ENCODE measurements at regions not wholly inside any gene's neighbourhood (a gene's known extent, or its start where the extent isn't known, plus 50 kb on each side); places are given as distances from the start of the nearest gene placed in this dataset.

- no peak overlapping the region for H3K4me3 Mint-ChIP-seq
- H3K36me3 Mint-ChIP-seq (ENCODE audit: insufficient read depth in 2 of 2), result peaks cover 0 to 5% of the 10 kb centered on the region in 2 donors
- ATAC-seq (replicated peaks in 1 of 2) (no peak), DNase-seq (no peak)
- H3K4me1 Mint-ChIP-seq (ENCODE audit: low read depth), result no peaks in the 10 kb centered on the region
- H3K27ac Mint-ChIP-seq, result no peak overlapping the region
- H3K9me3 Mint-ChIP-seq, result peaks cover 7 to 9% of the 10 kb centered on the region in 2 donors
- no peaks in the 10 kb centered on the region for H3K27me3 Mint-ChIP-seq (ENCODE audit: low read depth)
These were observed 163.0 kb upstream of the DACH1 start for GRCh38 chr13:72029981-72030380.

- Mint-ChIP-seq H3K27ac (no peak overlapping the region), H3K4me3 (no peak overlapping the region), H3K36me3 (ENCODE audit: insufficient read depth in 2 of 2) (peaks cover 0 to 5% of the 10 kb centered on the region in 2 donors), H3K4me1 (ENCODE audit: low read depth) (no peaks in the 10 kb centered on the region), H3K9me3 (peaks cover 5 to 7% of the 10 kb centered on the region in 2 donors), H3K27me3 (ENCODE audit: low read depth) (no peaks in the 10 kb centered on the region)
- no peak for DNase-seq
- no peak for ATAC-seq (replicated peaks in 1 of 2)
These were observed 158.8 kb upstream of the DACH1 start for GRCh38 chr13:72025836-72026235.

GRCh38 chr13:72023895-72024294 is 156.9 kb upstream of the DACH1 start:
- Mint-ChIP-seq H3K9me3 (peaks cover 0 to 2% of the 10 kb centered on the region in 2 donors), H3K27me3 (ENCODE audit: low read depth) (no peaks in the 10 kb centered on the region), H3K36me3 (ENCODE audit: insufficient read depth in 2 of 2) (no peaks in the 10 kb centered on the region), H3K4me1 (ENCODE audit: low read depth) (no peaks in the 10 kb centered on the region), H3K4me3 (no peak overlapping the region), H3K27ac (no peak overlapping the region)
- DNase-seq (no peak), ATAC-seq (replicated peaks in 1 of 2) (no peak)

GRCh38 chr13:72005455-72005854 is 138.5 kb upstream of the DACH1 start:
- Mint-ChIP-seq H3K27ac (no peak overlapping the region), H3K9me3 (peaks cover 4 to 13% of the 10 kb centered on the region in 2 donors), H3K36me3 (ENCODE audit: insufficient read depth in 2 of 2) (no peaks in the 10 kb centered on the region), H3K4me1 (ENCODE audit: low read depth) (no peaks in the 10 kb centered on the region), H3K27me3 (ENCODE audit: low read depth) (no peaks in the 10 kb centered on the region), H3K4me3 (no peak overlapping the region)
- no peak for DNase-seq
- ATAC-seq (replicated peaks in 1 of 2), result no peak

- no peak for DNase-seq
These were observed 137.9 kb upstream of the DACH1 start for GRCh38 chr13:72004784-72005374.

GRCh38 chr13:72004246-72004645 is 137.2 kb upstream of the DACH1 start:
- peaks cover 4 to 12% of the 10 kb centered on the region in 2 donors for H3K9me3 Mint-ChIP-seq
- DNase-seq, result no peak
- H3K27me3 Mint-ChIP-seq (ENCODE audit: low read depth), result no peaks in the 10 kb centered on the region
- no peak for ATAC-seq (replicated peaks in 1 of 2)
- no peaks in the 10 kb centered on the region for H3K36me3 Mint-ChIP-seq (ENCODE audit: insufficient read depth in 2 of 2)
- H3K4me1 Mint-ChIP-seq (ENCODE audit: low read depth), result no peaks in the 10 kb centered on the region
- H3K4me3 Mint-ChIP-seq, result no peak overlapping the region
- no peak overlapping the region for H3K27ac Mint-ChIP-seq

More at GRCh38 chr13:72004784-72005374, 137.9 kb upstream of the DACH1 start:
- Mint-ChIP-seq H3K4me3 (no peak overlapping the region), H3K36me3 (ENCODE audit: insufficient read depth in 2 of 2) (no peaks in the 10 kb centered on the region), H3K9me3 (peaks cover 4 to 13% of the 10 kb centered on the region in 2 donors), H3K27me3 (ENCODE audit: low read depth) (no peaks in the 10 kb centered on the region), H3K27ac (no peak overlapping the region), H3K4me1 (ENCODE audit: low read depth) (no peaks in the 10 kb centered on the region)
- no peak for ATAC-seq (replicated peaks in 1 of 2)

- DNase-seq (no peak), ATAC-seq (replicated peaks in 1 of 2) (no peak)
- peaks cover 7 to 8% of the 10 kb centered on the region in 2 donors for H3K9me3 Mint-ChIP-seq
- H3K4me1 Mint-ChIP-seq (ENCODE audit: low read depth), result no peaks in the 10 kb centered on the region
- no peaks in the 10 kb centered on the region for H3K36me3 Mint-ChIP-seq (ENCODE audit: insufficient read depth in 2 of 2)
- no peak overlapping the region for H3K4me3 Mint-ChIP-seq
- H3K27me3 Mint-ChIP-seq (ENCODE audit: low read depth), result no peaks in the 10 kb centered on the region
- H3K27ac Mint-ChIP-seq, result no peak overlapping the region
These were observed 131.2 kb upstream of the DACH1 start for GRCh38 chr13:71998223-71998622.

- Mint-ChIP-seq H3K9me3 (peaks cover 0 to 13% of the 10 kb centered on the region in 2 donors), H3K27ac (no peak overlapping the region), H3K4me3 (no peak overlapping the region), H3K4me1 (ENCODE audit: low read depth) (no peaks in the 10 kb centered on the region), H3K27me3 (ENCODE audit: low read depth) (no peaks in the 10 kb centered on the region), H3K36me3 (ENCODE audit: insufficient read depth in 2 of 2) (no peaks in the 10 kb centered on the region)
- no peak for ATAC-seq (replicated peaks in 1 of 2)
- DNase-seq, result no peak
These were observed 112.6 kb upstream of the DACH1 start for GRCh38 chr13:71979616-71980015.

- no peak for ATAC-seq (replicated peaks in 1 of 2)
- Mint-ChIP-seq H3K36me3 (ENCODE audit: insufficient read depth in 2 of 2) (no peaks in the 10 kb centered on the region), H3K4me1 (ENCODE audit: low read depth) (no peaks in the 10 kb centered on the region), H3K9me3 (peaks cover 0 to 3% of the 10 kb centered on the region in 2 donors), H3K27me3 (ENCODE audit: low read depth) (no peaks in the 10 kb centered on the region), H3K4me3 (no peak overlapping the region), H3K27ac (no peak overlapping the region)
- DNase-seq, result no peak
These were observed 110.0 kb upstream of the DACH1 start for GRCh38 chr13:71977028-71977427.

GRCh38 chr13:71967990-71968389 is 101.0 kb upstream of the DACH1 start:
- Mint-ChIP-seq H3K4me3 (no peak overlapping the region), H3K9me3 (peaks cover 2 to 3% of the 10 kb centered on the region in 2 donors), H3K27ac (no peak overlapping the region), H3K36me3 (ENCODE audit: insufficient read depth in 2 of 2) (peaks cover 0 to 1% of the 10 kb centered on the region in 2 donors), H3K27me3 (ENCODE audit: low read depth) (no peaks in the 10 kb centered on the region), H3K4me1 (ENCODE audit: low read depth) (no peaks in the 10 kb centered on the region)
- ATAC-seq (replicated peaks in 1 of 2) (no peak), DNase-seq (no peak)

- no peak for ATAC-seq (replicated peaks in 1 of 2)
- DNase-seq, result no peak
- H3K9me3 Mint-ChIP-seq, result peaks cover 2 to 3% of the 10 kb centered on the region in 2 donors
- peaks cover 0 to 1% of the 10 kb centered on the region in 2 donors for H3K36me3 Mint-ChIP-seq (ENCODE audit: insufficient read depth in 2 of 2)
- H3K4me1 Mint-ChIP-seq (ENCODE audit: low read depth), result no peaks in the 10 kb centered on the region
- no peak overlapping the region for H3K27ac Mint-ChIP-seq
- H3K4me3 Mint-ChIP-seq, result peak overlapping the region; percentile 40 to 52
- no peaks in the 10 kb centered on the region for H3K27me3 Mint-ChIP-seq (ENCODE audit: low read depth)
These were observed 97.6 kb upstream of the DACH1 start for GRCh38 chr13:71964491-71965100.

GRCh38 chr13:71962735-71963134 is 95.7 kb upstream of the DACH1 start:
- H3K4me3 Mint-ChIP-seq, result no peak overlapping the region
- no peaks in the 10 kb centered on the region for H3K27me3 Mint-ChIP-seq (ENCODE audit: low read depth)
- H3K36me3 Mint-ChIP-seq (ENCODE audit: insufficient read depth in 2 of 2), result peaks cover 0 to 1% of the 10 kb centered on the region in 2 donors
- no peak overlapping the region for H3K27ac Mint-ChIP-seq
- DNase-seq (no peak), ATAC-seq (replicated peaks in 1 of 2) (no peak)
- H3K9me3 Mint-ChIP-seq, result peaks cover 2 to 3% of the 10 kb centered on the region in 2 donors
- no peaks in the 10 kb centered on the region for H3K4me1 Mint-ChIP-seq (ENCODE audit: low read depth)

- H3K4me3 Mint-ChIP-seq, result no peak overlapping the region
- ATAC-seq (replicated peaks in 1 of 2), result no peak
- H3K4me1 Mint-ChIP-seq (ENCODE audit: low read depth), result no peaks in the 10 kb centered on the region
- H3K9me3 Mint-ChIP-seq, result peaks cover 2 to 3% of the 10 kb centered on the region in 2 donors
- no peak overlapping the region for H3K27ac Mint-ChIP-seq
- peaks cover 0 to 1% of the 10 kb centered on the region in 2 donors for H3K36me3 Mint-ChIP-seq (ENCODE audit: insufficient read depth in 2 of 2)
- no peaks in the 10 kb centered on the region for H3K27me3 Mint-ChIP-seq (ENCODE audit: low read depth)
- DNase-seq, result no peak
These were observed 95.1 kb upstream of the DACH1 start for GRCh38 chr13:71962126-71962525.

- no peak for ATAC-seq (replicated peaks in 1 of 2)
- H3K4me1 Mint-ChIP-seq (ENCODE audit: low read depth), result no peaks in the 10 kb centered on the region
- no peaks in the 10 kb centered on the region for H3K27me3 Mint-ChIP-seq (ENCODE audit: low read depth)
- peaks cover 0 to 4% of the 10 kb centered on the region in 2 donors for H3K9me3 Mint-ChIP-seq
- H3K36me3 Mint-ChIP-seq (ENCODE audit: insufficient read depth in 2 of 2), result no peaks in the 10 kb centered on the region
- no peak overlapping the region for H3K27ac Mint-ChIP-seq
- no peak for DNase-seq
- H3K4me3 Mint-ChIP-seq, result no peak overlapping the region
These were observed 82.4 kb upstream of the DACH1 start for GRCh38 chr13:71949441-71949840.

Measured in activated T-cell treated with anti-CD3 and anti-CD28 coated beads, Interleukin-2, amount 50 U/mL, for 72 hours (primary cell).